ENCODE measurements at regions not wholly inside any gene's neighbourhood (a gene's known extent, or its start where the extent isn't known, plus 50 kb on each side); places are given as distances from the start of the nearest gene placed in this dataset.

DNA sequence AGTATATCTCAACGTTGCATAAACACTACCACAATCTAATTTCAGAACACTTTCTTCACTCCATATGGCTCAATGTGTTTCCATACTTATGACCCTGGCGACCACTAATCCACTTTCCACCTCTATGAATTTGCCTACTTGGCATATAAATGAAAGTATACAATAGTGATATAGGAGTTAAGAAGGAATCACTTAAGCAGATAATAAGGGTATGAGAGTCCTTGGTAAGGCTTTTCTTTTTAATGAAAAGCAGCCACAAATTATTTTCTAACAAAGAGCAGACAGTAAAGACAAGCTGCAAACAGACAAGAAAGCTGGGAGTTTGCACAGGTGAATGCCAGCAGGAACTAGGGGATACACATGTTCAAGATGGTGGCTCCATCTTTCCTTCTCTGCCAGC is 615.1 kb upstream of the NUDT12 start:
- Mint-ChIP-seq H3K9me3 (peaks cover 8% of the 10 kb centered on the region), H3K36me3 (ENCODE audit: low read depth) (no peaks in the 10 kb centered on the region), H3K4me3 (no peak overlapping the region), H3K4me1 (no peaks in the 10 kb centered on the region), H3K27me3 (no peaks in the 10 kb centered on the region), H3K27ac (no peak overlapping the region)
- intact Hi-C loops (cut with micrococcal nuclease) = no loop called here
- DNase-seq = no peak

GRCh38 chr5:104172976-104173375 is 610.4 kb upstream of the NUDT12 start:
- Mint-ChIP-seq H3K9me3 (no peaks in the 10 kb centered on the region), H3K27ac (no peak overlapping the region), H3K27me3 (no peaks in the 10 kb centered on the region), H3K36me3 (ENCODE audit: low read depth) (no peaks in the 10 kb centered on the region), H3K4me3 (no peak overlapping the region), H3K4me1 (no peaks in the 10 kb centered on the region)
- no peak for DNase-seq
- intact Hi-C loops (cut with micrococcal nuclease) = no loop called here

DNA sequence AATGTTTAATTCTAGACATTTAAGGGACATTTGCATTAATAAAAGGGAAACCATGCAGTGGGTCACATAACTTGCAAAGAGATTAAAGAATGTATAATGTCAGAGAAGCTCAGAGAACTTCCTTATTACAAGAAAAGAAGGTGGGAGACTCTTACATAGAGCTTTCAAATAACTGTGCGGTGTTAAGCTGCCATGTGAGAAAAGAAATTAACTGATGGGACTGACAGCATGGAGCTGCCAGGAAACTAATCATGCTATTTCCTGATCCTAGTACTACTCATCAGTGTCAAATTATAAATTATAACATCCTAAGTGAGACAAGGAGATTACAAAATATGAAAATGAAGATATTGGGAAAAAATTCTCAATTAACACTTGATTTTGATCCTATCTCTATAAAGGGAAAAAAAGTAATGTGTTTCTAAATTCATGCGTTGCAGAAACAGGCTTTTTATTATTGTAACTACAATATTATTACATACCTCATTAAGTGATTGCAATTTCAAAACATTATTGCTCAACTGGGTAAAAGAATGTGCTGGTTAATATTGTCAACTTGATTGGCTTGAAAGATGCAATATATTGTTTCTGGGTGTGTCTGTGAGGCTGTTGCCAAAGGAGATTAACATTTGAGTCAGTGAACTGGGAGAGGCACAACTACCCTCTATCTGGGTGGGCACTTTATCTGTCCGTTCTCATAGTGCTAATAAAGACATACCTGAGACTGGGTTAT is 609.5 kb upstream of the NUDT12 start:
- DNase-seq = no peak
- H3K27me3 Mint-ChIP-seq = no peaks in the 10 kb centered on the region
- H3K27ac Mint-ChIP-seq = no peak overlapping the region
- H3K9me3 Mint-ChIP-seq = no peaks in the 10 kb centered on the region
- H3K4me3 Mint-ChIP-seq = no peak overlapping the region
- no peaks in the 10 kb centered on the region for H3K4me1 Mint-ChIP-seq
- intact Hi-C loops (cut with micrococcal nuclease) = no loop called here
- H3K36me3 Mint-ChIP-seq (ENCODE audit: low read depth) = no peaks in the 10 kb centered on the region

GRCh38 chr5:104170926-104171325 is 608.3 kb upstream of the NUDT12 start:
- no peak for DNase-seq
- H3K4me3 Mint-ChIP-seq = no peak overlapping the region
- no peaks in the 10 kb centered on the region for H3K4me1 Mint-ChIP-seq
- H3K27ac Mint-ChIP-seq = no peak overlapping the region
- intact Hi-C loops (cut with micrococcal nuclease) = no loop called here
- no peaks in the 10 kb centered on the region for H3K27me3 Mint-ChIP-seq
- no peaks in the 10 kb centered on the region for H3K36me3 Mint-ChIP-seq (ENCODE audit: low read depth)
- H3K9me3 Mint-ChIP-seq = no peaks in the 10 kb centered on the region

- no peak overlapping the region for H3K27ac Mint-ChIP-seq
- H3K4me3 Mint-ChIP-seq = no peak overlapping the region
- intact Hi-C loops (cut with micrococcal nuclease) = no loop called here
- no peaks in the 10 kb centered on the region for H3K9me3 Mint-ChIP-seq
- no peaks in the 10 kb centered on the region for H3K36me3 Mint-ChIP-seq (ENCODE audit: low read depth)
- H3K4me1 Mint-ChIP-seq = no peaks in the 10 kb centered on the region
- H3K27me3 Mint-ChIP-seq = no peaks in the 10 kb centered on the region
- DNase-seq = no peak
Observed at GRCh38 chr5:104146652-104147051, 584.1 kb upstream of the NUDT12 start.

GRCh38 chr5:104139840-104140239 is 577.3 kb upstream of the NUDT12 start:
- no peak for DNase-seq
- Mint-ChIP-seq H3K4me3 (no peak overlapping the region), H3K36me3 (ENCODE audit: low read depth) (no peaks in the 10 kb centered on the region), H3K9me3 (no peaks in the 10 kb centered on the region), H3K27me3 (no peaks in the 10 kb centered on the region), H3K27ac (no peak overlapping the region), H3K4me1 (no peaks in the 10 kb centered on the region)
- intact Hi-C loops (cut with micrococcal nuclease) = no loop called here

GRCh38 chr5:104130320-104130719 is 567.7 kb upstream of the NUDT12 start:
- Mint-ChIP-seq H3K4me3 (no peak overlapping the region), H3K27ac (no peak overlapping the region), H3K4me1 (no peaks in the 10 kb centered on the region), H3K9me3 (peaks cover 3% of the 10 kb centered on the region), H3K27me3 (no peaks in the 10 kb centered on the region), H3K36me3 (ENCODE audit: low read depth) (no peaks in the 10 kb centered on the region)
- intact Hi-C loops (cut with micrococcal nuclease) = no loop called here
- DNase-seq = no peak

GRCh38 chr5:104128348-104128747 is 565.8 kb upstream of the NUDT12 start:
- no peaks in the 10 kb centered on the region for H3K4me1 Mint-ChIP-seq
- H3K36me3 Mint-ChIP-seq (ENCODE audit: low read depth) = no peaks in the 10 kb centered on the region

DNA sequence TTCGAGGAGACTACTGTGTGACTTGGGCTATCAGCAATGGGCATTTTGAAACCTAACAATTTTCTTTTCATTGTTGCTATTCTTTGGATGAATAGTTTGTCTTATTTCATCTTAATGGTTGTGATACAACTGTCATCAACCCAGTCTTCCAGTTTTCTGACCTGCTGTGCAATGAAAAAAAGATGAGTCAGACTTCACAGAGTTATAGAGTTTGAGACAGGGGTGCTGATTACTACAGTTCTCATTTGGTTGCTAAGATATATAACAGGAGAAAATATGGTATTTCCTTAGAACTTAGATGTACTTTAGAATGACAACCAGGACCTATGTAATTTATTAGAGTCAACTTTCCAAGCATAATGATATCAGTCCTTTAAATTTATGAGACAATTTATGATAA is 564.4 kb upstream of the NUDT12 start:
- Mint-ChIP-seq H3K27me3 (no peaks in the 10 kb centered on the region), H3K9me3 (peaks cover 3% of the 10 kb centered on the region), H3K27ac (no peak overlapping the region), H3K4me1 (no peaks in the 10 kb centered on the region), H3K36me3 (ENCODE audit: low read depth) (no peaks in the 10 kb centered on the region), H3K4me3 (no peak overlapping the region)
- DNase-seq = no peak
- intact Hi-C loops (cut with micrococcal nuclease) = no loop called here

More at GRCh38 chr5:104128348-104128747, 565.8 kb upstream of the NUDT12 start:
- H3K9me3 Mint-ChIP-seq = peaks cover 3% of the 10 kb centered on the region
- H3K4me3 Mint-ChIP-seq = no peak overlapping the region
- H3K27me3 Mint-ChIP-seq = no peaks in the 10 kb centered on the region
- intact Hi-C loops (cut with micrococcal nuclease) = no loop called here
- no peak for DNase-seq
- no peak overlapping the region for H3K27ac Mint-ChIP-seq

- Mint-ChIP-seq H3K27me3 (no peaks in the 10 kb centered on the region), H3K9me3 (no peaks in the 10 kb centered on the region), H3K36me3 (ENCODE audit: low read depth) (no peaks in the 10 kb centered on the region), H3K27ac (no peak overlapping the region), H3K4me3 (no peak overlapping the region), H3K4me1 (no peaks in the 10 kb centered on the region)
- intact Hi-C loops (cut with micrococcal nuclease) = no loop called here
- DNase-seq = no peak
Observed at GRCh38 chr5:104119529-104119928, 556.9 kb upstream of the NUDT12 start.

- H3K27me3 Mint-ChIP-seq = no peaks in the 10 kb centered on the region
- DNase-seq = no peak
- H3K4me1 Mint-ChIP-seq = no peaks in the 10 kb centered on the region
Observed at GRCh38 chr5:104111632-104112031, 549.0 kb upstream of the NUDT12 start.

GRCh38 chr5:104096451-104096850 is 533.9 kb upstream of the NUDT12 start:
- Mint-ChIP-seq H3K9me3 (no peaks in the 10 kb centered on the region), H3K4me1 (no peaks in the 10 kb centered on the region), H3K36me3 (ENCODE audit: low read depth) (no peaks in the 10 kb centered on the region), H3K4me3 (no peak overlapping the region), H3K27ac (no peak overlapping the region), H3K27me3 (no peaks in the 10 kb centered on the region)
- intact Hi-C loops (cut with micrococcal nuclease) = no loop called here
- DNase-seq = no peak

More at GRCh38 chr5:104111632-104112031, 549.0 kb upstream of the NUDT12 start:
- H3K4me3 Mint-ChIP-seq = no peak overlapping the region
- intact Hi-C loops (cut with micrococcal nuclease) = no loop called here
- H3K36me3 Mint-ChIP-seq (ENCODE audit: low read depth) = no peaks in the 10 kb centered on the region
- no peak overlapping the region for H3K27ac Mint-ChIP-seq
- H3K9me3 Mint-ChIP-seq = no peaks in the 10 kb centered on the region

DNA sequence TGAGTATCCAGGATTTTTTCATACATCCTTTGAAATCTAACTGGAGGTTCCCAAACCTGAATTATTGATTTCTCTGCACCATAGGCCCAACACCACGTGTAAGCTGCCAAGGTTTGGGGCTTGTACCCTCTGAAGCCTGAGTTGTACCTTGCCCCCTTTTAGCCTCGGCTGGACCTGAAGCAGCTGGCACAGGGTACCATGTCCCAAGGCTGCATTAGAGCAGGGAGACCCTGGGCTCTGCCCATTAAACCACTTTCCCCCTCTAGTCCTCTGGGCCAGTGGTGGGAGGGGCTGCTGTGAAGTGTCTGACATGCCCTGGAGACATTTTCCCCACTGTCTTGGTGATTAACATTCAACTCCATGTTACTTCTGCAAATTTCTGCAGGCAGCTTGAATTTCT is 532.9 kb upstream of the NUDT12 start:
- Mint-ChIP-seq H3K4me1 (no peaks in the 10 kb centered on the region), H3K36me3 (ENCODE audit: low read depth) (no peaks in the 10 kb centered on the region), H3K4me3 (no peak overlapping the region), H3K9me3 (no peaks in the 10 kb centered on the region), H3K27ac (no peak overlapping the region), H3K27me3 (no peaks in the 10 kb centered on the region)
- no peak for DNase-seq
- intact Hi-C loops (cut with micrococcal nuclease) = no loop called here

DNA sequence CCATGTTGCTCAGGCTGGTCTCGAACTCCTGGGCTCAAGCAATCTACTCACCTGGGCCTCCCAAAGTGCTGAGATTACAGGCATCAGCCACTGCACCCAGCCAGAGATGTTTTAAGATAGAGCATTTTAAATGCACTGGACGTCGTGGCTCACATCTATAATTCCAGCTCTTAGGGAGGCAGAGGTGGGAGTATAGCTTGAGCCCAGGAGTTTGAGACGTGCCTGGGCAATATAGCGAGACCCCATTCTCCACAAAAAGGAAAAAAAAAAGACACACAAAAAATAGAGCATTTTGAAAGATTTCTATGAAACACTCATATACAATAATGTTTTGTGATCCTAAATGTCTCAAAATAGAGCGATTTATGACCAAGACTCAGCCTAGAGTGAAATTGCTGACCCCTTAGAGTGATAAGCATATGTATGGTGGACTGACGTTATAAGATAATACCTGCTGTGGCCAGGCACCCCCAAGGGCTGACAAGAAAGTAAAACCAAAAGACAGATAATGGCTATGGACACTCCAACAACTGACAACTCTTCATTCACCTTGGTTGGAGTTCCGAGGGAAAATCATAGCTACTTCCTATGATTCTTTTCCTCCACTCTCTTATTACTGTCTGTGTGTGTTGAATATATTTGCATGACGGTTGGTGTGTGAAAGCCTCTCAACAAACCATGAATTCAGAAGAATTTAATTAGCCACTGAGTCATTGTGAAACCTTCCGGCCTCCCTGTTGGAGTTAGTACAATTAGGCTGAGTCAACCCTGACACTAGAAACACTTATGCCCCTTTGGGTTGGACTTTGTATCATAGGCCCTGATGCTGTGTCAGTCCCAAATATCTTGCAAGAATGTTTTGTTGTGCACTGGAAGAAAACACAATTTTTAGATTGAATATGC is 526.5 kb upstream of the NUDT12 start:
- Mint-ChIP-seq H3K4me1 (no peaks in the 10 kb centered on the region), H3K4me3 (no peak overlapping the region), H3K27me3 (no peaks in the 10 kb centered on the region), H3K36me3 (ENCODE audit: low read depth) (no peaks in the 10 kb centered on the region), H3K9me3 (no peaks in the 10 kb centered on the region), H3K27ac (no peak overlapping the region)
- no peak for DNase-seq
- intact Hi-C loops (cut with micrococcal nuclease) = no loop called here

Measured in activated CD4-positive, alpha-beta T cell treated with anti-CD3 and anti-CD28 coated beads, Interleukin-2, amount 10 ng/mL, durations not matched to agents 24 days and 14 days (primary cell).